HCT116 (cell line): ENCODE measurements at regions not wholly inside any gene's neighbourhood (a gene's known extent, or its start where the extent isn't known, plus 50 kb on each side); places are given as distances from the start of the nearest gene placed in this dataset.

Experiments
- POLR2A ChIP-seq: IDR thresholded peaks from 2 replicates; pipeline ENCODE4 v1.7.0; 2011; ENCODE audit warnings: borderline replicate concordance; ENCODE audit not compliant: insufficient read depth, insufficient read length; ENCODE audit errors: extremely low read depth
- ZFX ChIP-seq: fragments of 450-650 bp; IDR thresholded peaks from 2 replicates; pipeline ENCODE4 v1.6.1; 2017
- TF ChIP-seq, protein P1 (sequence below), 3 experiments: fragments of 200-600 bp in 1 of 3; sonication (generic) in 1 of 3; IDR thresholded peaks in 2 of 3; conservative IDR thresholded peaks in 1 of 3; 2 replicates each; pipeline ENCODE4 v1.5.1; 2012 to 2017; ENCODE audit warnings: low read depth in 2 of 3, low read length in 2 of 3, antibody characterized with exemption in 1 of 3, borderline replicate concordance in 1 of 3, control low read depth in 1 of 3, mild to moderate bottlenecking in 1 of 3, mixed read lengths in 1 of 3, mixed run types in 1 of 3, moderate library complexity in 1 of 3; ENCODE audit not compliant: insufficient read depth in 1 of 3

DNA sequence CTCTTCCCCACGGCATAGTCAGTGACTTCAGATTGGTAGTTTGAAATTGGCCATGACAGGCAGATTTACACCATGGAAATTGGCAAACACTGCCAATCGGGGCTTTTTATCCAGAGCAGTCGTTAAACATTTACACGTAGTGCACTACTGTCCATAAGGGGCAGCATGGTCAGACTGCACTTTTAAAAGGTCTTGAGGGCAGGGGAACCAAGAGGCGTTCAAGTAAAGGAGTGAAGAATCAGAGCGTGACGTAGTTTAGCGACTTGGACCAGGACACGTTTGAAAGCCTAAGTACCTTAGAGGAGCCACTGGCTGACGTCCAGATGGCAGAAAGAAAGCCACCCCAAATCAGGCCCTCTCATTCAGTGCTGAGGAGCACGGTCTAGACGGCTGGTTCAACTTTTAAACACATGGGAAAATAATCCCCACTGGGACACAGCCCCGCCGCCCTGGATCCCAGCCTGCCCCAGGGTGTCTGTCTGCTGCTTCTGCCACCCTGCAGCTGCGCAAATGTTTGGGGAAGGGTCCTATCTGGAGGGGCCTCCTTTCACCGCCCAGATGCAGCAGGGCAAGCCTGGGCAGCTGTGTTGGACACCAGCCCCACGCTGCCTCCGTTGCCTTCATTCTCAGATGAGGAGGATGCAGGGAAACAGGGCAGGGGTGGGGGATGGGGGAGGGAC is 52.5 kb upstream of the PPP2R5C start:
- TF ChIP-seq, protein P1, sequence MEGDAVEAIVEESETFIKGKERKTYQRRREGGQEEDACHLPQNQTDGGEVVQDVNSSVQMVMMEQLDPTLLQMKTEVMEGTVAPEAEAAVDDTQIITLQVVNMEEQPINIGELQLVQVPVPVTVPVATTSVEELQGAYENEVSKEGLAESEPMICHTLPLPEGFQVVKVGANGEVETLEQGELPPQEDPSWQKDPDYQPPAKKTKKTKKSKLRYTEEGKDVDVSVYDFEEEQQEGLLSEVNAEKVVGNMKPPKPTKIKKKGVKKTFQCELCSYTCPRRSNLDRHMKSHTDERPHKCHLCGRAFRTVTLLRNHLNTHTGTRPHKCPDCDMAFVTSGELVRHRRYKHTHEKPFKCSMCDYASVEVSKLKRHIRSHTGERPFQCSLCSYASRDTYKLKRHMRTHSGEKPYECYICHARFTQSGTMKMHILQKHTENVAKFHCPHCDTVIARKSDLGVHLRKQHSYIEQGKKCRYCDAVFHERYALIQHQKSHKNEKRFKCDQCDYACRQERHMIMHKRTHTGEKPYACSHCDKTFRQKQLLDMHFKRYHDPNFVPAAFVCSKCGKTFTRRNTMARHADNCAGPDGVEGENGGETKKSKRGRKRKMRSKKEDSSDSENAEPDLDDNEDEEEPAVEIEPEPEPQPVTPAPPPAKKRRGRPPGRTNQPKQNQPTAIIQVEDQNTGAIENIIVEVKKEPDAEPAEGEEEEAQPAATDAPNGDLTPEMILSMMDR (IDR thresholded peaks at IDR 0.05 in 2 of 3, conservative IDR thresholded peaks at IDR 0.05 in 1 of 3; ENCODE audit: borderline replicate concordance in 1 of 3, insufficient read depth in 1 of 3, low read depth in 2 of 3, low read length in 2 of 3): no peak
- TF ChIP-seq POLR2A (no peak), ZFX (no peak)
